Osteocyte (in vitro differentiated cells): ENCODE measurements at regions not wholly inside any gene's neighbourhood (a gene's known extent, or its start where the extent isn't known, plus 50 kb on each side); places are given as distances from the start of the nearest gene placed in this dataset.

Source experiments
- DNase-seq: peaks from one replicate; pipeline ENCODE4 v3.0.0; 2021; ENCODE audit warnings: mixed read lengths; ENCODE audit not compliant: unreplicated experiment; ENCODE audit errors: extremely low spot score
- H3K27ac Mint-ChIP-seq: one replicate; pipeline ENCODE4 v1.8.0; 2021; ENCODE audit warnings: mild to moderate bottlenecking, mixed read lengths; ENCODE audit not compliant: unreplicated experiment
- H3K27me3 Mint-ChIP-seq: one replicate; pipeline ENCODE4 v1.8.0; 2021; ENCODE audit warnings: mixed read lengths; ENCODE audit not compliant: unreplicated experiment
- H3K36me3 Mint-ChIP-seq: one replicate; pipeline ENCODE4 v1.8.0; 2021; ENCODE audit warnings: mixed read lengths; ENCODE audit not compliant: unreplicated experiment
- H3K4me1 Mint-ChIP-seq: one replicate; pipeline ENCODE4 v1.8.0; 2021; ENCODE audit warnings: mixed read lengths; ENCODE audit not compliant: unreplicated experiment
- H3K4me3 Mint-ChIP-seq: one replicate; pipeline ENCODE4 v1.8.0; 2021; ENCODE audit warnings: mild to moderate bottlenecking, moderate library complexity, mixed read lengths; ENCODE audit not compliant: unreplicated experiment
- H3K9me3 Mint-ChIP-seq: one replicate; pipeline ENCODE4 v1.8.0; 2021; ENCODE audit warnings: mixed read lengths; ENCODE audit not compliant: unreplicated experiment
- CTCF ChIP-seq: fragments of 200-600 bp; sonication (generic); IDR thresholded peaks from 2 replicates; pipeline ENCODE4 v1.5.0; 2021; ENCODE audit warnings: antibody characterized with exemption, mild to moderate bottlenecking, moderate library complexity

- Mint-ChIP-seq H3K27me3 (peaks cover 5% of the 10 kb centered on the region), H3K4me3 (no peak overlapping the region), H3K36me3 (no peaks in the 10 kb centered on the region), H3K9me3 (no peaks in the 10 kb centered on the region), H3K27ac (no peak overlapping the region), H3K4me1 (no peaks in the 10 kb centered on the region)
- TF ChIP-seq CTCF, result peak; percentile 61
- DNase-seq, result no peak
Observed at GRCh38 chr18:51621113-51621863, 423.8 kb upstream of the MEX3C start.

GRCh38 chr18:51621864-51622160 lies 424.3 kb upstream of the MEX3C start:
- H3K9me3 Mint-ChIP-seq, result no peaks in the 10 kb centered on the region
- DNase-seq, result no peak
- peaks cover 5% of the 10 kb centered on the region for H3K27me3 Mint-ChIP-seq
- H3K4me3 Mint-ChIP-seq, result no peak overlapping the region
- no peak for TF ChIP-seq CTCF
- no peaks in the 10 kb centered on the region for H3K36me3 Mint-ChIP-seq
- no peaks in the 10 kb centered on the region for H3K4me1 Mint-ChIP-seq
- H3K27ac Mint-ChIP-seq, result no peak overlapping the region

DNA sequence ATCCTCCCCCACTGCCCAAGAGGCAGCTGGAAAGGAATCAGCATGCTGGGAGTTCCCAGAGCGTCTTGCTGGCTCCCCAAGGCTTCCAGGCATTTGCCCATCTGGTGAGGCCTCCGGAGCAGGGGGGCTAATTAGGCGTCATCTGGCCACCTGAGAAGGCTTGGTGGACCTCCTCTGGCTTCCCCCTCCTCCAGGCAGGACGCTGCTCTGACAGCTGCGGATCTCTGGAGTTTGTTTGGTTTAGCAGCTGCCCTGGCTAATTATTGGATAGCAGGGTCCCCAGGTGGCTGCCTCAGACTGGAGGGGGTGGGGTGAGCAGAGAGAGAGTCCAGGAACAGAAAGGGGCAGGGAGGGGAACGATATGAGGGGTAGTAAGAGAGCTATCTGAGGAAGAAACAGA lies 425.2 kb upstream of the MEX3C start:
- H3K27ac Mint-ChIP-seq, result no peak overlapping the region
- DNase-seq, result no peak
- H3K27me3 Mint-ChIP-seq, result peaks cover 5% of the 10 kb centered on the region
- no peak overlapping the region for H3K4me3 Mint-ChIP-seq
- no peaks in the 10 kb centered on the region for H3K4me1 Mint-ChIP-seq
- H3K9me3 Mint-ChIP-seq, result no peaks in the 10 kb centered on the region
- H3K36me3 Mint-ChIP-seq, result no peaks in the 10 kb centered on the region
- TF ChIP-seq CTCF, result no peak

GRCh38 chr18:51623653-51624052 lies 426.2 kb upstream of the MEX3C start:
- no peak for TF ChIP-seq CTCF
- H3K9me3 Mint-ChIP-seq, result peaks cover 1% of the 10 kb centered on the region
- no peak for DNase-seq
- H3K27me3 Mint-ChIP-seq, result peaks cover 5% of the 10 kb centered on the region
- no peak overlapping the region for H3K4me3 Mint-ChIP-seq
- H3K27ac Mint-ChIP-seq, result no peak overlapping the region
- H3K36me3 Mint-ChIP-seq, result no peaks in the 10 kb centered on the region
- no peaks in the 10 kb centered on the region for H3K4me1 Mint-ChIP-seq

DNA sequence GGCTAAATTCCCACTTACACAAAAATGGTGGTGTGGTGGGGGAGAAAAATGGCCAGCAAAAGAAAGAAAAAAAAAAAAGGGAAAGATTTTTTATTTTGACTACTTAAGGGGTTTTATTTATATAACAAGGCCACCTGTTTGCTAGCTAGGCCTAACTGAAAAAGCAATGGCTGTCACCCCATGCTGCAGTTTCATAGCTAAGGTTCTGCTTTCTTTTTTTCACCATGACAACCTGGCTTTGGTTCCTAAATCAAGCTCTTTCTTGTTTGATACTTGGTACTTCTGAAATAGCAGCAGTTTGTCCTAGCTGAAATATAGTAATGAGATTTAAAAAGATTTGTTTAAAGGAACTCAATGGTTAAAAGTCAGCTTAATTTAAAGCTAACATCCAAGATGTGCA lies 433.2 kb upstream of the MEX3C start:
- peaks cover 19% of the 10 kb centered on the region for H3K9me3 Mint-ChIP-seq
- no peaks in the 10 kb centered on the region for H3K36me3 Mint-ChIP-seq
- no peak overlapping the region for H3K4me3 Mint-ChIP-seq

More for the DNA sequence above, 433.2 kb upstream of the MEX3C start:
- DNase-seq, result no peak
- no peak for TF ChIP-seq CTCF
- Mint-ChIP-seq H3K27ac (no peak overlapping the region), H3K4me1 (no peaks in the 10 kb centered on the region), H3K27me3 (no peaks in the 10 kb centered on the region)
